HEK293T (cell line): ENCODE measurements at regions not wholly inside any gene's neighbourhood (a gene's known extent, or its start where the extent isn't known, plus 50 kb on each side); places are given as distances from the start of the nearest gene placed in this dataset.
A peak's percentile ranks its signal among the peaks of the same experiment; 100 is the strongest.

ENCODE experiments used
- BHLHE40 ChIP-seq: fragments of 450-650 bp; IDR thresholded peaks from 2 replicates; pipeline ENCODE4 v1.6.1; 2016; ENCODE audit warnings: mild to moderate bottlenecking, moderate library complexity, borderline replicate concordance
- CTBP1 ChIP-seq: fragments of 450-650 bp; IDR thresholded peaks from 2 replicates; pipeline ENCODE4 v1.6.1; 2016; ENCODE audit warnings: borderline replicate concordance
- ELF4 ChIP-seq: fragments of 450-650 bp; IDR thresholded peaks from 2 replicates; pipeline ENCODE4 v1.6.1; 2017; ENCODE audit warnings: antibody characterized with exemption
- FOXA1 ChIP-seq: fragments of 450-650 bp; IDR thresholded peaks from 2 replicates; pipeline ENCODE4 v1.6.1; 2016; ENCODE audit warnings: mild to moderate bottlenecking
- FOXM1 ChIP-seq: fragments of 450-650 bp; IDR thresholded peaks from 2 replicates; pipeline ENCODE4 v1.6.1; 2017; ENCODE audit warnings: mild to moderate bottlenecking, borderline replicate concordance
- HDGF ChIP-seq: fragments of 450-650 bp; IDR thresholded peaks from 2 replicates; pipeline ENCODE4 v1.6.1; 2017; ENCODE audit warnings: antibody characterized with exemption, borderline replicate concordance
- SP1 ChIP-seq: fragments of 450-650 bp; IDR thresholded peaks from 2 replicates; pipeline ENCODE4 v1.6.1; 2017
- SUZ12 ChIP-seq: fragments of 450-650 bp; IDR thresholded peaks from 2 replicates; pipeline ENCODE4 v1.6.1; 2016; ENCODE audit warnings: mild to moderate bottlenecking
- TF ChIP-seq, protein P1 (sequence below): fragments of 450-650 bp; IDR thresholded peaks from 2 replicates; pipeline ENCODE4 v1.6.1; 2016

- no peak for TF ChIP-seq HDGF
- no peak for TF ChIP-seq SP1
- TF ChIP-seq SUZ12, result no peak
- no peak for TF ChIP-seq FOXM1
- TF ChIP-seq FOXA1, result no peak
- TF ChIP-seq ELF4, result no peak
- no peak for TF ChIP-seq CTBP1
- TF ChIP-seq, protein P1, sequence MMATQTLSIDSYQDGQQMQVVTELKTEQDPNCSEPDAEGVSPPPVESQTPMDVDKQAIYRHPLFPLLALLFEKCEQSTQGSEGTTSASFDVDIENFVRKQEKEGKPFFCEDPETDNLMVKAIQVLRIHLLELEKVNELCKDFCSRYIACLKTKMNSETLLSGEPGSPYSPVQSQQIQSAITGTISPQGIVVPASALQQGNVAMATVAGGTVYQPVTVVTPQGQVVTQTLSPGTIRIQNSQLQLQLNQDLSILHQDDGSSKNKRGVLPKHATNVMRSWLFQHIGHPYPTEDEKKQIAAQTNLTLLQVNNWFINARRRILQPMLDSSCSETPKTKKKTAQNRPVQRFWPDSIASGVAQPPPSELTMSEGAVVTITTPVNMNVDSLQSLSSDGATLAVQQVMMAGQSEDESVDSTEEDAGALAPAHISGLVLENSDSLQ, result peak; percentile 69; the same call in 1 of the 2 replicates
- TF ChIP-seq BHLHE40, result no peak
Measured at GRCh38 chr3:23106666-23107065, 96.5 kb upstream of the UBE2E2 start.
